Neural progenitor cell (in vitro differentiated cells): ENCODE measurements at regions not wholly inside any gene's neighbourhood (a gene's known extent, or its start where the extent isn't known, plus 50 kb on each side); places are given as distances from the start of the nearest gene placed in this dataset.

Experiments used
- CTCF ChIP-seq: fragments of 200-600 bp; sonication (generic); IDR thresholded peaks from 2 replicates; pipeline ENCODE4 v1.5.1; 2017; ENCODE audit warnings: antibody characterized with exemption, mild to moderate bottlenecking
- EZH2 ChIP-seq: fragments of 200-600 bp; sonication (generic); IDR thresholded peaks from 2 replicates; pipeline ENCODE4 v1.6.1; 2017; ENCODE audit warnings: antibody characterized with exemption, mild to moderate bottlenecking, moderate library complexity
- EZH2phosphoT487 ChIP-seq: fragments of 200-600 bp; sonication (generic); IDR thresholded peaks from 2 replicates; pipeline ENCODE4 v1.6.1; 2017; ENCODE audit warnings: antibody characterized with exemption

- TF ChIP-seq EZH2 (no peak), CTCF (no peak), EZH2phosphoT487 (no peak)
Observed at GRCh38 chr22:47724030-47724429, 961.6 kb downstream of the TBC1D22A start.
